ENCODE measurements at regions not wholly inside any gene's neighbourhood (a gene's known extent, or its start where the extent isn't known, plus 50 kb on each side); places are given as distances from the start of the nearest gene placed in this dataset.

DNA sequence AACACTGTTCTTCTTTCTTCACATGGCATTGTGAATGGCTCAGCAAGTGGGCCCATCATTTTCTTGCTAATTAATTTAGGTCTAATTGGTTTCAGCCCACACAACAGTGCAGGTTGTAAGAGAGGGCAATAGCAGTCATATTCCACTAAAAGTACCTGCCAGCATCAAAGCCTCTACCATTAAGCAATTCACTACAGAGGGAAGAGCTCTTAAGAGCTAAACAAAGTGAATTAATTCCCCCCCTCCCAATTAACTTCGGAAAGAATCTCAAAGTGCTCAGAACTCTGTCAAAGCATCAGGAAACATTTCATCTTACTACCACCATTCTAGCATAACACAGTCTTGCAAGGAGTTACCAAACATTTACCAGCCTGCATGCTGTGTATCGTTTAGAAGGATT, 133.9 kb upstream of the UBASH3B start:
- TF ChIP-seq POLR2A (IDR thresholded peaks at IDR 0.05) (no peak), CTCF (IDR thresholded peaks at IDR 0.05) (no peak), POLR2AphosphoS5 (IDR thresholded peaks at IDR 0.05) (no peak)
